GM19240 (cell line): ENCODE measurements at regions not wholly inside any gene's neighbourhood (a gene's known extent, or its start where the extent isn't known, plus 50 kb on each side); places are given as distances from the start of the nearest gene placed in this dataset.

Experiments
- DNase-seq: peaks from one replicate; pipeline ENCODE4 v3.0.0; 2011; ENCODE audit warnings: low spot score; ENCODE audit not compliant: insufficient read length

DNA sequence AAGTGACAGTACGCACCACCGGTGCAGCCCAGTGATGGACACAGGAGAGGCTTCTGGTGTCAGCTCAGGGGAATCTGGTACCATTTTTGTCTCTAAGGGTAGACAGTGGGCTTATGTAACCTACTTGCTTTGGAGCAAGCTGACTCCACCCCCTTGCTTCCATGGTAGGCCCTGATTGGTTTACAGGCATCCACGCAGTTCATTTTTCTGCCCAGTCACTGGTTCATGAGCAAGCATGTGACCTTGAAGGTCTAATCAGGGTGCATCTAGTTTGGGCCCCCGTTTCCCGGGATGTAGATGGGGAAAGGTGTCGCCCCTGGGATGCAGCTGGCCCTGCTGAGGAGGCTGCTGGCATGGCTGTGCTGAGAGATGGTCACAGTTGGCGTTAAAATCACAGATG is 244.8 kb upstream of the KCNG1 start:
- no peak for DNase-seq

DNA sequence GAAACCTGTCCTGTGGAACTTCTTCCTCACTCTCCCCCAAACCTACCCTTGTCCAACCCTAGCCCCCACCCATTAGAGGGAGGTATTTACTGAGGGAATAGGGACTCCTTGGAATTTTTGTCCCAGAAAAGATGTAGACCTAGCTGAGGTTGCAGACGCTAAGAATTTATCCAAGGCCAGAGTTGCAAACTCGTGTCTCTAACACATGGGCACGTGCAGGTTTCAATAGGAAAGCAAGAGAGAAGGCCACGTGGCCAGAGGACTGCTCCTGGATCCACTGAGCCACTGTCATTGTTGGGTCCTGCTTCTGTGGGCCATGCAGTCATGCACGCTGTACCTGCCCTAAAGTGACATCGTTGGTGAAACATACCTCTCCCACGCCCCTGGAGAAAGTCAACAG is 243.4 kb upstream of the KCNG1 start:
- DNase-seq, result no peak

DNA sequence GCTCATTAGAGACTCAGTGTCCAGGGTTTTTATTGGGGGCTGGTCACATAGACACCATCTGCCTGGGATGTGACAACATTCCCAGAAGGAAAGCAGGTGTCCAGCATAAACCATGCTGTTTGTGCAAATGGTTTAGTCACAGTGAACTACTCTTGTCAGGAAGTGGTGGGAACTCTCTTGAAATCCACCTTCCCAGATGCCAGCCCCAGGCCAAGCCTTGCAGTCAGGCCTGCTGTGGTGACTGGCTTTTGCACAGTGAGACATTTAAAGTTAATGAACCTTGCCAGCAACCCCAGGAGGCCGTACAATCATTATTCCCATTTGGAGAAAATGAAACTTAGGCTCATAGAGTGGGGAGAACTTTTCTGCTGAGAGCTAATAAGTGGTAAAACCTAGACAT is 242.5 kb upstream of the KCNG1 start:
- DNase-seq, result no peak

DNA sequence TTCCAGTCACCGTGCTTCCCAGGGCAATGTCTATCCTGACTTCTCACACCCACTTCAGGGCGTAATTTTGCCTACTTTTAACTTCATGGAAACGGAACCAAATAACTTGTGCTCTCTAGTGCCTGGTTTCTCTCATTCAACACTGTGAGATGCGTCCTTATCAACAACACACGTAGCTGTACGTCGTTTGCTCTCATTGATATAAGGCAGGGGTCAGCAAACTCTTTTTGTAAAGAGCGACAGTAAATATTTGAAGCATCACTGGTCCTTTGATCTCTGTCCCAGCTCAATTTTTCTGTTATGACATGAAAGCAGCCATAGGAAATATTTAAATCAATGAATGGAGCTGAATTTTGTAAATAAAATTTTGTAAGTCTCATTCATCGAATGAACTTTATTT is 239.3 kb upstream of the KCNG1 start:
- DNase-seq, result no peak

DNA sequence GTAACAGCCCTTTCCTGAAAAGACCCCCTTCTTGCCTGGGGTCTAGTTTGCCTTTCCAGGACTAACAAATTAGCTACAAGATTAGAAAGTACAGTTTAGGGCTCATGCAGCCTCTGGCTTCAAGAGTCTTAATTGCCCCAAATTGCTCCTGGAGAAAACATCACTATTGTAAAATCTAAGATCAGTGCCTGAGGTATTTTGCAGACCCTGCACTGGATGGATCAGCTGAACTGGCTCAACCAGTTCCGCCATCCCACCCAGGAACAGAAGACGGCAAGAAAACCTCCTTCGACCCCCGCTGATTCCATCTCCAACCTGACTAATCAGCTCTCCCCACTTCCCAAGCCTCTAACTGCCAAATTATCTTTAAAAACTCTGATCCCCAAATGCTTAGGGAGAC is 236.5 kb upstream of the KCNG1 start:
- no peak for DNase-seq

DNA sequence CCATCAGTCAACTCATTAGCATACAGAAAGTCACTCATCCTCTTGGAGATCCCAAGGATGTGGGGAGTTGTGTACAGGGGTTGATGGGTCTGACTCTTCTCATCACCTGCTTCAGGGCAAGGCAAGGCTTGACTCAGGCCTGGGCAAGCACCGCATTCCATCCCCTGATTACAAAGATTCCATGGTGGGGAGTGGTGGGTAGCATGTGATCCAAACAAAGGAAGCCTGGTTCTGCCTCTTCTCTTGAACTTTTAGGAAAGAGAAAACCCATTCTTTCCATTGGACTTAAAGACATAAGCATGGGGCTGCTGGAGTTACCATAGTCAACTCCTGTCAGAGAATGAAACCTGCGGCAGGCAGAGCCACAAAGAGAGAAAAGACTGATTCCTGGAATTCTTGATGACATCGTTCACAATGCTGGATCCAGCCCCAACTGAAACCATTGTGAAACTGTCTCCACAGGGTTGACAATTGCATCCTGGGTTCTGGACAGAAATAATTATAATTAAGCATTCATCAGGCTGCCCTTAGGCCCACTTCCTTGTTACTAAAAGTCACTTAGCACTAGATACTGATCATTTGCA is 235.8 kb upstream of the KCNG1 start:
- DNase-seq, result no peak

DNA sequence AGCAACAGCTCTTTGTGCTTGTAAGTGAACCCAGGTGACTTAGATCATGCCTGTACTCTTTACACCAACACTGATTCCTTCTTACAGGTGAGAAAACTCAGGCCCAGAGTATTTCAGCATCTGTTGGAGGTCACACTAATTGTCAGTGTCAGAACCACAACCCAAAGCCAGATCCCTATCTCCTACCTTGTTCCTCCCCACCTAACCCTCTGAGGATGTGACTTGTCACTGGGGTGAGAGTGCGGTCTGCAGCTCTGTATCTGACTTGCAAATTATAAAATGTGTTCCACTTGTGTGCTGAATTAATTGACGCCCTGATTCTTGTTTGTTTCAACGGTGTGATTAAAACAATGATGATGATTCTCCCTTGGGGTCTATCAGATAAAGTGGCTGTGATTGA is 232.5 kb upstream of the KCNG1 start:
- no peak for DNase-seq

DNA sequence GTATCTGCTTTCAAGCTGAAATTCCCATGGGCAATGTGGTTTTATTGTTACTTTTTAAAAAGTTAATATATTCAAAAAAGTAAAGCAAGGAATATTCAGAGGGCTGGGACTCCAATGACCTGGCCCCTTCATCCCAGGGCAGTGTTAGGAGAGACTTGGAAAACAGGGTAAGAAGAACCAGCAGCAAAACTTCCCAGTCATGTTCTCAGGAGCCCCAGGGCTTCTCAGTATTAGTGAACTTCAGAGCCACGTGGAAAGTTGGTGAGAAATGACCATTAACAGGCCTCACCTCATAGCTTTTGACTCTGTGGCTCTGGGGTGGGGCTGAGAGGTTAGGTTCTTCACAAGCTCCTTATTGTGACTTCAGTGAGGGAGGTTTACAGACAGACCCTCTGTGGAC is 230.4 kb upstream of the KCNG1 start:
- DNase-seq, result no peak

DNA sequence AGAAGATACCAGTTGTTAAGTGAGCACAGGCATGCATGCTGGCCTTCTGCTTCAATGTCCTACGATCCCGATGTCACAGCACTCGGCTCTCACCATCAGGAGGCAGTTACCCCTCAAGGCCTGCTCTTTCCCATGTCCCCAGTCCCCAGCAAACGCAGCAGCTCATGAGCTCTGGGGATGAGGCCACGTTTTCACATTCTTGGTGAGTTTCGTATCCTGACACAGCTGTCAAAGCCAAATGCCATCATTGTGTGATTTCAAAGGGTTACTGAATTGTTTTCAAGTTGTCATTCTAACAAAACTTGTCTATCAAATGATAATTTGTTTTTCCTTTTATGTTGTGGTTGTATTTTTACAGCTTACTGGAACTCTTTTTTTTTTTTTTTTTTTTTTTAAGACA is 226.9 kb upstream of the KCNG1 start:
- no peak for DNase-seq

DNA sequence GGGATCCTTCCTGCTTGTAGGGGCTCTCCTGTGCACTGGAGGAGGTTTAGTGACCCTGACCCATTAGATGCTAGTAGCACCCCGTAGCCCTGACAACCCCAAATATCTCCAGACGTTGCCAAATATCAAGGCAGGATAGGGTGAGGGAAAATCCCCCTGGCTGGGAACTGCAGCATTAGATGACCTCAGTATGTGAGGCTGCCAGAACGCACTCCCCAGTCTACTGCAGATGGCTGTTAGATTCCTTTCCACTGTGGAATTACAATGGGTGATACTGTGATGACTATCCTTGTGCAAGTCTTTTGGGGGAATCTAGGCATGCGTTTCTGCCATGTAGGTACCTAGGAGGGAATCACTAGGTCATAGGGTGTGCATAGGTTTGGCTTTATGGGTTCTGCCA is 226.3 kb upstream of the KCNG1 start:
- no peak for DNase-seq

DNA sequence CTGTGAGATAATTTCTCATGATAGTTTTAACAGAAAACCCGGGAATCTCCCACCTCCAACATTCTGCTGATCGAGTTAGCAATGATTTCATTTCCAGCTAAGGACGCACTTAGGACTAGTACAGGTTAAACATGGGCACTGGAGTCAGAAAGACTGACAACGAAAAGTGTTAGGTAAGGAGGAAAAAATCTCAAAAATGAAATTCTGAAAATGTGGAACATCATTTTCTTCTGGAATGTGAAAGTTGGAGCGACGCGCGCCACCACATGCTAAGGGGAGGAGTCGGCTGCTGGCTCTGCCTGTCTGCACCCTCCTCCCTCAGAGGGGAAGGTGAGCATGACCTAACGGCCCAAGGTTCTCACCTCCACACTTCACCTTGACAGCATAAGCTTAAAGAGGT is 221.6 kb upstream of the KCNG1 start:
- DNase-seq, result no peak

DNA sequence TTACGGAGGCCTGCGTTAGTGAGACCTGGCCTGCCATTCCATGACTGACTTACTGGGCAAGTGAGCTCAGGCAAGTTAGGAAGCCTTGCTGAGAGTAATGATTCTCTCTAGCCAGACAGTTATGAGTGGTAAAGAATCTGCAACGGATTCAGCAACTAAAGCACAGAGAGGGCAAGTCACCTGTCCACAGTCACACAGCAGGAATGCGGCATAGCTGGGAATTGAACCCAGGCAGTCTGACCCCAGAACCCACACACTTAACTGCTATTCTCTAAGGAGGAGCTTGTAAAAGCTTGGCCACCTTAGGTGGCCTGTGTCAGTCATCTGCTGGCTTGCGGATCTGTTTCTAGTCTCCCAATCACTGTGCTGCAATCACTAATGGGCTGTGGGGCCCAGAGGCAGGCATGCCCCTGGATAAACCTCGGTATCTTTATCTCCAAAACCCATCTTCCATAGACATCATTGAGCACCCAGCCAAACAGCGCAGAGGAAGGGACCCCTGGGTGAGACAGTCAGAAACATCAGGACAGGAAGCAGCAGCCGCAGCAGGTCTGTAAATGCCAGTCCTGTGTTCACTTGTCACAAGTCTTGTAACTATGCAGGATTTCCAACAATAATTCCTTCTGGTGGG is 215.9 kb upstream of the KCNG1 start:
- DNase-seq, result no peak

DNA sequence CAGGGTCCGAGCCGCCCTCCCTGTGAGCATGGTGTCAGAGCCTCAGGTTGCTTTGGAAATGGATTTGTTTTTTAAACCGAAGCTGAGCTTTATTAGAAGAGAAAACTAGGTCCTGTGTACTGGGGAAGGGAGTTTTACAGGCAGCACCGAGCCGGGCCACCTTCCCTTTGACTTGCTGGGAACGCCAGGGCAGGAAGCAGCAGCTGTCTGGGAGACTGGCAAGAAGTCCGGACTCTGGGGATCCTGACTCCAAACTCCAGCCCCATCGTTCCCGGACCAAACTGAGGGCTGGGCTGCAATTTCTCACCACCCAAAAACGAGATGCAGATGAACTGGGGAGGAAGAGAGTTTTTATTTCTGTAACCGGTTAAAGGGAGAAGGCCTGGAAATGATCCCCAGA is 214.9 kb upstream of the KCNG1 start:
- DNase-seq, result no peak

DNA sequence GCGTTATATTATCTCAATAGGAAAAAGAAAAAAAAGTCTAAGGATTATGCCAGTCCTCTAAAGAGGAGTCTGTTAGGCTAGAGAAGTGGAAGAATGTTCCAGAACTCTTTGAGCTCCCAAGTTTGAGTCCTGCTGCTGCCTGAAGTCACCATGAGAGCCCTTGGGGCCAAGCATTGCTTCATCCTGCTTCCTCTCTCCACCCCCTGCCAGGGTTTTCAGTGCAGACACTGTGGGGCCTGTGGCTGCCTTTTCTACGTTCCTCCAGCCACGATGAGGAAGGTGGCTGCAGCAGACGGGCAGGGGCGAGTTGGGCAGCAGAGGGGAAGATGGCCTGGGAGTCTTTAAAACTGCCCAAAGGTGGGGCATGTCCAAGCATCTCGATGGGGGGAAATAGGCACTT is 214.4 kb upstream of the KCNG1 start:
- DNase-seq, result no peak

DNA sequence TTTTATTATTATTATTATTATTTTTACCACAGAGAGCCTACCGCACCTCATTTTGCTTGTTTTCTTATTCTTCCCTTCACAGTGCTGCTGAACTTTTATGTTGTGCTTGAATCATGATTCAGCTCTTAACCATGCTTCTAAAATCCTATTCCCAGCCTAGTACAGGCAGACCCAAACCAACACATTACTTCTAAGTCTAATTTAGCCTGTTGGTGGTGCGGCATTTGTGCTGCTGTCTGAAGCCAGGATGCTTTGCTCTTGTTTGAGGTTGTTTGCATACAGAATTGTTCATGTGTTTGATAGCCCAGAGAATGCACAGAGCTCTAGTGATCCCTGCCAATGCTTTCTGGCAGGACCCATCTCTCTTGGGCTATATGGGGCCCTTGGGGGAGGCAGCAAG is 213.5 kb upstream of the KCNG1 start:
- no peak for DNase-seq

DNA sequence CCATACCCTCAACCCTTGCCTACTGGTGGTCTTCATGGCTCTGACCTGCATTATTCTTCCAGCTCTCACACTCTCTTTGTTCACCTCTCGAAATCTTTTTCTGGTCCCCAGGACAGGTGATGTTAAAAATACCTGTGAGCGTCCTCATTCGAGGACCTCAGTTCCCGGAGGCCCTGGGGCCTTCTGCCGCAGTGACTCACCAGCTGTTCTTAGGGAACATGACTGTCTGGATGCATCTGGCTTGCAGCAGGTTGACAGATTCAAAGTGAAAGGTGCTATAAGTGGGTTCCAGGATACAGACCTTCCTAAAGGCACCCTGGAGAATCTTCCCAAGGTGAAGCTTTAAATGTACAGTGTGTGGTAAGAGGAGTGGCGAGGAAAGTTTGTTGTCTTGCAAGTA is 210.4 kb upstream of the KCNG1 start:
- DNase-seq, result no peak

DNA sequence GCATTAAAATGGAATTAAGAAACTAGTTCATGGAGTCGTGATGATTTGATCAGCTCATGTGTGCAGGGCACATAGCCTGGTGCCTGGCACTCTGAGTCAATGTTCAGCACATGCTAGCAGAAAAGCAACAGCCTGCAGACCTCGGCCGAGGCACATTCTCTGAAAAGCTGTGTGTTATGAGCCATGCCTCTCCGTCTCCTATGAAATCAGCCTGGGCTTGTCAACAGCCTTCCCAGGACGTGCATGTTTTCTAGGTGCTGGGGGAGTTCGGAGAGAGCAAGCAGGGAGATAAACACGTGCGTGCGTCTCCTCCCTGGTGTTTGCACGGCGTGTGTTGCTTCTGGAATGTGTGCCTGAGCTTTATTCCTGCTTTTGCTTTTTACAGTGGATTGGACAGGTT is 207.8 kb upstream of the KCNG1 start:
- DNase-seq, result no peak

DNA sequence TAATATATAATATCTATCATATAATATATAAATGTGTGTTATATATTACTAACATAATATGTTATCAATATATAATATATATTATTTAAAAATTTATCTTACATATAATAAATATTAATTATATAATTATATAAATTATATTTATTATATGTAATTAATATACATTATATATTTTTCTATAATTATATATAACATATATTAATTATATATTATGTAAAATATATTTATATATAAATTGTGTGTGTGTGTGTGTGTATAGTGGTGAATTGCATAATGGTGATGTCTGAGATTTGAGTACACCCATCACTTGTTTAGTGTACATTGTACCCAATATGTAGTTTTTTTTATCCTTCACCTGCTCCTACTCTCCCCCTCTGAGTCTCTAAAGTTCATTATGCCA is 205.9 kb upstream of the KCNG1 start:
- DNase-seq, result no peak

DNA sequence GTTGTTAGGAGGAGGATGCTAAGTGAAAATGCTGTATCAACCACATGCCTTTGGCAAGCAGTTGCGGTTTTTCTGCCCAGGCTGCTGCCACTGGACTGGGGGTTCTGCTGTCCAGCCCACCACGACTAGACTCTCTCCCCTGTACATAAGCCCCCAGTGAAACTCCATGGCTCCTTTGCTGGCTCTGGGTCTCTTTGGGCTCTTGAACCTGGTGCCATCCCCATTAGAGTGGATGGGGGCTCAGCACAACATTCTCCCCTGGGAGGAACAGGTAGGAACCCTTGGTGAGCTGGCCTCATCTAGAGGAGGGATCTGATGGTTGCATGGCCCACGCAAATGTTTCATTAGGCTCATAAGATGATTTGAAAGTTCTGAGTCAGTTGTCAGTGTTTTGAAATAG is 204.8 kb upstream of the KCNG1 start:
- no peak for DNase-seq

DNA sequence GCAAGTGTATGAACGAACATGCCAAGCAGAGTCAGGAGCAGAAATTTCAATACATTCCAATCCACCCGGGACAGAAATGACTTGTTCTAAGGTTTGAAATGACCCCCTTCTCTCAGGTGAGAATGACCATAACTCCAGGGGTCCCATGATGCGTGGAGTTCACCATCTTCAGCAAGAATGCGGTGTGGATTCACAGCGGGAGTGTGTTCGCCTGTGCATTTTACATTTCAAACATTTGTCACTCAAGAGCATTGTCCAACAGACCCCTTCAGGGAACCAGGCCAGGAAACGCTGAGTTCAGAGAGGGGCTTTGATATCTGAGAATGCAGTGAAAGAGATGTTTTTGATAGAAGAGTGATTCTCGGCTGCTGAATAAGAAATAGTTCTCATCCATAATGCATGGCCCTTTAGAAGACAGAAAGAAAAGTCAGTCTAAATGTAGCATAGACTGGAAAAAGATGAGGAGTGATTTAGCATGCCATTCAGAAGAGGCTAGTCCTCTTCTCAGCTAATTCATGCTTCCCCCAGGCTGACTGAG is 200.3 kb upstream of the KCNG1 start:
- no peak for DNase-seq

DNA sequence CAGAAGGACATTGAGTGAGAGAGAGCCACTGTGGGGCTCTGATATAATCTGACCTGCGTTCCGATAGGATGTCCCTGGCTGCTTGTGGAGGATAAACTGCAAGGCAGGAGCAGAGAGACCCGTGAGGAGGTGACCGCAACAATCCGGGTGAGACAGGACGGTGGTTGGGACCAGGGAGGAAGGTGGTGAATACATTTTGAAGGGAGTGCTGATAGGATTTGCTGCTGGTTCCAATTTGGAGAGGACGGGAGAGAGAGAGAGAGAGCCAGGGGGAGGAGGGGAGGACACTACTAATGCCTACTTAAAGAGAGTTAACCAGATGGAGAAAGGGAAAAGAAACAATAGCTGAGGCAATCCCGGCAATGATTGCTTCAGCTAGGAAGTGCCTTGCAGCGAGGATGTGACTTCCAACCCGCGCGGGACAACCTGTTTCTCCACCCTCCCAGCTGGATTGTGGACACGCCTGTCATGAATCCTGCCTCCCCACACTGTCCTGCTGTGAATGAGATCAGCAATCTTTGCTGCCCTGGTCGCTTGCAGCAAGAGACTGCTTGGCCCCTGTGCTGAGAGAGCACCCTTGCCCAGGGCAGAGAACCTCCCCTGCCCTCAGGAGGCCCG is 199.0 kb upstream of the KCNG1 start:
- DNase-seq, result no peak

DNA sequence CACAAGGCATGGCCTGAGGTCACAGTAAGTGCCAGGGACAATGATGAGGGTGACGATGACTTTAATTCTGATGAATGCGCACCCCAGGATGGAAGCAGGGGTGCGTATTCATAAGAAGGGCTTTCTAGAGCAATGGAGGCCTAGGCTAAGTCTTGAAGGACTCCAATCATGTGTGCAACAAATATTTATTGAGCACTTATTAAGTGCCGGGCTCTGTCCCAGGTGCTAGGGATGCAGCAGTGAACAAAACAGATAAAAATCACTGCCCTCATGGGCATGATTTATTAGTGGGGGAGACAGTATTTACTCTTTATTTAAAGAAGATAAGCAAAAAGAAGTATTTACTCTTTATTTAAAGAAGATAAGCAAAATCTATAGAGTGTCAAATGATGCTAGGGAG is 198.2 kb upstream of the KCNG1 start:
- DNase-seq, result no peak

DNA sequence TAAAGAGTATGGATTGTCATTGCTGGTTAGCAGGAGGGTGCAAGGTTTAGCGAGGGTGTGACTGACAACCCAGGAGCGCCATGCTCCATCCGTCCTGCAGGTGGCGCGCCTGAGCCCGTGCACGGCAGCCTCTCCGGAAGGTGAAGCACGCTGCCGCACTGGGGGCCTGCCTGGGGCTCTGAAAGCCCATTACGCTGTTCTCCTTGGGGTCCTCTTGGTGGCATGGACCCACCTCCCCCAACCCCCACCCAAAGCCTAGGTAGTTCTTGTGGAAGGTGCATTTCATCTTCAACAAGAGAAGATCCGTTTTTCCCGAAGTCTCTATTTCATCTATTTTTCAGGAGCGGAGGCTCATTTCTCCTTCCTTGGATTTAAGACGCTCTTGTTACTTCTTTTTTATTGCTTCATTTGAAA is 197.4 kb upstream of the KCNG1 start:
- peak; percentile 20 for DNase-seq
